ENCODE measurements at regions not wholly inside any gene's neighbourhood (a gene's known extent, or its start where the extent isn't known, plus 50 kb on each side); places are given as distances from the start of the nearest gene placed in this dataset.

DNA sequence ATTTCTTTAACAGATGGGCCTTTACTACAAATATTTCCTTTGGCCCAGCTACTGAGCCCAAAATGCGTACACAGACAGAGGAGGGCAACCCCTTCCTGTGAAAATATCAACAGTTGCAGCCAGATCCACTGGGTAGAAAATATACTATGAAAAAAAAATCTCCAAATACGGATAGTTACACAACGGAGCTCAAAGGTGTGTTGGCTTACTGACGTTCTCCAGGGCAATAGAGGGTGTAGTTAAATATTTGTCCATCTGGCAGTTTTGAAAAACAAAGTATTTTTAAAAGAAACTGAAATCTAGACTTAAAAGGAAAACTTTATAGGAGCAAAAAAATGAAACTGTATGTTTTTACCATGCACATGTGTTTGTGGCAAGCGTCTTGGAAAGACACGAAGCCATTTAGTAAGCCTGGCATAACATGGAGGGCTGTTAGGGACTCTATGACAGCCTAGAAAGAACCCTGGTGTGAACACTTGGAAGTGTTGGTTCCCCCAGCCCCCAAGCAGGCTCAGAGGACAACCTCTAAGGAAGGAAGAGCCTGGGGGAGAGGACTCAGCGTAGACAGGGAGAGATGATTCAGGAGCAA lies 157.8 kb upstream of the TRPM3 start:
- Histone ChIP-seq H3K4me1 (no peaks in the 10 kb centered on the region), H3K27ac (no peak overlapping the region), H3K27me3 (replicated peaks in 1 of 7) (no peaks in the 10 kb centered on the region), H3K4me3 (no peak overlapping the region), H3K36me3 (no peaks in the 10 kb centered on the region), H3K9me3 (no peaks in the 10 kb centered on the region)
- TF ChIP-seq, protein P1, sequence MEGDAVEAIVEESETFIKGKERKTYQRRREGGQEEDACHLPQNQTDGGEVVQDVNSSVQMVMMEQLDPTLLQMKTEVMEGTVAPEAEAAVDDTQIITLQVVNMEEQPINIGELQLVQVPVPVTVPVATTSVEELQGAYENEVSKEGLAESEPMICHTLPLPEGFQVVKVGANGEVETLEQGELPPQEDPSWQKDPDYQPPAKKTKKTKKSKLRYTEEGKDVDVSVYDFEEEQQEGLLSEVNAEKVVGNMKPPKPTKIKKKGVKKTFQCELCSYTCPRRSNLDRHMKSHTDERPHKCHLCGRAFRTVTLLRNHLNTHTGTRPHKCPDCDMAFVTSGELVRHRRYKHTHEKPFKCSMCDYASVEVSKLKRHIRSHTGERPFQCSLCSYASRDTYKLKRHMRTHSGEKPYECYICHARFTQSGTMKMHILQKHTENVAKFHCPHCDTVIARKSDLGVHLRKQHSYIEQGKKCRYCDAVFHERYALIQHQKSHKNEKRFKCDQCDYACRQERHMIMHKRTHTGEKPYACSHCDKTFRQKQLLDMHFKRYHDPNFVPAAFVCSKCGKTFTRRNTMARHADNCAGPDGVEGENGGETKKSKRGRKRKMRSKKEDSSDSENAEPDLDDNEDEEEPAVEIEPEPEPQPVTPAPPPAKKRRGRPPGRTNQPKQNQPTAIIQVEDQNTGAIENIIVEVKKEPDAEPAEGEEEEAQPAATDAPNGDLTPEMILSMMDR (IDR thresholded peaks at IDR 0.05 in 8 of 11, conservative IDR thresholded peaks at IDR 0.05 in 3 of 11) = no peak
- TF ChIP-seq POLR2A (IDR thresholded peaks at IDR 0.05) = no peak
- no peak for TF ChIP-seq POLR2AphosphoS5 (IDR thresholded peaks at IDR 0.05)
- DNase-seq = no peak
- intact Hi-C loops (cut with DNase I; ENCODE audit: low total_unique reads) = no loop called here
- 74 to 92% (median 87%) methylated on average over 7 of the region's 7 CpGs for WGBS, 5 donors

DNA sequence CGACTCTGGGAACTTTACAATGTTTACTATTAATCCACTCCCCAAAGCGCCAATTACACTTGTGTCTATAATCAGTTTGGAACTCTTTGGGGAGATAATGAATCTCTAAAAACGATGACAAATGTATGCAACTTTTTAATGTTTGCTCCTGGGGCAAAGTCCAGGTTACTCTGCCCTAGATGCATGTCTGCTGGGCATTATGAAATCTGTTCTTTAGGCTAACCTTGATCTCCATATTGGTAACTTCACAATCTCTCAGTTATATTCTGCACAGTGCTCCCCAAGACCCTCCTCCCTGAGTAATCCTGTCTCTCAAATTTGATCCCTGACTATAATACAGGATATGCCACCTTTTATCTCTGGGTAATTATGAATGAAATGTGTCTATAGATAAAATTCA lies 152.2 kb upstream of the TRPM3 start:
- intact Hi-C loops (cut with DNase I; ENCODE audit: low total_unique reads) = no loop called here
- WGBS, 5 donors = 77 to 93% (median 80%) methylated on average over 3 of the region's 3 CpGs
- no peak for TF ChIP-seq POLR2A (IDR thresholded peaks at IDR 0.05)
- TF ChIP-seq, protein P1 (IDR thresholded peaks at IDR 0.05 in 8 of 11, conservative IDR thresholded peaks at IDR 0.05 in 3 of 11) = no peak
- no peak for TF ChIP-seq POLR2AphosphoS5 (IDR thresholded peaks at IDR 0.05)
- H3K4me3 ChIP-seq = no peak overlapping the region
- no peaks in the 10 kb centered on the region for H3K9me3 ChIP-seq
- no peaks in the 10 kb centered on the region for H3K4me1 ChIP-seq
- no peak overlapping the region for H3K27ac ChIP-seq
- no peaks in the 10 kb centered on the region for H3K36me3 ChIP-seq
- no peak for DNase-seq
- no peaks in the 10 kb centered on the region for H3K27me3 ChIP-seq (replicated peaks in 1 of 7)

DNA sequence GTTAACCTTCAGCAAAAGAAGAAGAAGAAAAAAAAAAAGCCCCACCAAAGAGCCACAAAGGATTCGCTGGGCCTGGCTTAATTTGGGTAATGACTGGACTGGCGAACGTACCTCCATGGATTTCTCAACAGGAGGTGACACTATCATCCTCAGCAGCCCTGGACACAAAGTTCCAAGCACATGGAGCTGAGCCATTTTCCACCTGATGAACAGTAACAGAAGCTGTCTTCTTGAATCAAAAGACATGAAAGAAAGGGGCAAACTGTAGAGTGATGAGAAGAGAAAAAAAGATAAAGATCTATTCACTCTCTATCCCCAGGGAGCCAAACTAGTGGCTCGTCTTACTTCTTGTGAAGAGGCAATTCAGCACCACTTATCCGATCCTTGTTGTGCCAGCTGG lies 150.2 kb upstream of the TRPM3 start:
- Histone ChIP-seq H3K9me3 (no peaks in the 10 kb centered on the region), H3K4me3 (no peak overlapping the region), H3K4me1 (no peaks in the 10 kb centered on the region), H3K27me3 (replicated peaks in 1 of 7) (peaks cover 0 to 7% (median 0%) of the 10 kb centered on the region in 7 donors), H3K27ac (no peak overlapping the region), H3K36me3 (no peaks in the 10 kb centered on the region)
- no peak for DNase-seq
- WGBS, 5 donors = 73 to 88% (median 82%) methylated on average over 5 of the region's 5 CpGs
- TF ChIP-seq, protein P1 (IDR thresholded peaks at IDR 0.05 in 8 of 11, conservative IDR thresholded peaks at IDR 0.05 in 3 of 11) = no peak
- TF ChIP-seq POLR2A (IDR thresholded peaks at IDR 0.05) = no peak
- no peak for TF ChIP-seq POLR2AphosphoS5 (IDR thresholded peaks at IDR 0.05)
- intact Hi-C loops (cut with DNase I; ENCODE audit: low total_unique reads) = no loop called here

DNA sequence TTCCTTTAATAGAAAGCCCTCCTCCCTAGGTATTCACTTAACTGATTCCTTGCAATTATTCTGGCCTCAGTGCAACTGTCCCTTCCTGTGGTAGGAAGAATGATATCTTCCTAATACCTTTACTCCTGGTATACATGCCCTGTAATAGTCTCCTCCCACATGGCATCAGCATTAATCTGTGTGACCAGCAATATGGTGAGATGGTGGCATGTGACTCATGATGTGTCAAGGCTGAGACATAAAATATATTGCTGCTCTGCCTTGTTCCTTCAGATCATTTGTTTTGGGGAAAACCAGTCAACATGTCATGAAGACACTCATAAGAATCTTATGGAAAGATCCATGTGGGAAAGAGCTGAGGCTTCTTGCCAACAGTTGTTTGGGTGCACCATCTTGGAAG lies 149.1 kb upstream of the TRPM3 start:
- Histone ChIP-seq H3K27me3 (replicated peaks in 1 of 7) (peaks cover 0 to 12% (median 0%) of the 10 kb centered on the region in 7 donors), H3K27ac (no peak overlapping the region), H3K9me3 (no peaks in the 10 kb centered on the region), H3K36me3 (no peaks in the 10 kb centered on the region), H3K4me3 (no peak overlapping the region), H3K4me1 (no peaks in the 10 kb centered on the region)
- intact Hi-C loops (cut with DNase I; ENCODE audit: low total_unique reads) = no loop called here
- TF ChIP-seq POLR2AphosphoS5 (IDR thresholded peaks at IDR 0.05) (no peak), POLR2A (IDR thresholded peaks at IDR 0.05) (no peak)
- TF ChIP-seq, protein P1 (IDR thresholded peaks at IDR 0.05 in 8 of 11, conservative IDR thresholded peaks at IDR 0.05 in 3 of 11) = no peak
- DNase-seq = no peak
